ENCODE measurements at regions not wholly inside any gene's neighbourhood (a gene's known extent, or its start where the extent isn't known, plus 50 kb on each side); places are given as distances from the start of the nearest gene placed in this dataset.
"Not testable (repeated sequence)": the region's sequence is repeated elsewhere in the genome, so short reads cannot be mapped to it uniquely, and the experiment has no call there.

- H3K4me1 Mint-ChIP-seq; H3K27me3 Mint-ChIP-seq (ENCODE audit: low read depth in 3 of 3); H3K4me2 ChIP-seq (replicated peaks; ENCODE audit: extremely low read depth, low read length, poor library complexity, severe bottlenecking); H3K36me3 ChIP-seq (replicated peaks in 1 of 2; ENCODE audit: control insufficient read depth in 1 of 2, insufficient read depth in 2 of 2, low read length in 2 of 2); DNase-seq; H3K9ac ChIP-seq (ENCODE audit: insufficient read depth, low read length, poor library complexity, severe bottlenecking); H3K4me3 Mint-ChIP-seq; H3K79me2 ChIP-seq (ENCODE audit: insufficient read depth, low read length); H3K4me1 ChIP-seq (ENCODE audit: control insufficient read depth in 1 of 2, insufficient read depth in 2 of 2, low read length in 2 of 2); intact Hi-C loops (cut with micrococcal nuclease); H3K27me3 ChIP-seq (ENCODE audit: control insufficient read depth in 2 of 2, insufficient read depth in 2 of 2, low read length in 2 of 2); H3K4me3 ChIP-seq (replicated peaks in 1 of 3; ENCODE audit: low read depth in 2 of 3, low read length in 3 of 3); H3K27ac Mint-ChIP-seq; H2AFZ ChIP-seq (ENCODE audit: insufficient read depth, low read depth, low read length, poor library complexity, severe bottlenecking); H4K20me1 ChIP-seq (ENCODE audit: insufficient read depth, low read length); H3K27ac ChIP-seq (ENCODE audit: low read depth in 1 of 2, low read length in 2 of 2); H3K36me3 Mint-ChIP-seq: not testable (repeated sequence)
- H3K9me3 ChIP-seq (replicated peaks in 1 of 2; ENCODE audit: control insufficient read depth in 1 of 2, insufficient read depth in 1 of 2, low read length in 2 of 2): peaks cover 6 to 17% of the 10 kb centered on the region in 2 donors
- peaks cover 2 to 13% (median 6%) of the 10 kb centered on the region in 7 donors for H3K9me3 Mint-ChIP-seq
- TF ChIP-seq CTCF (IDR thresholded peaks at IDR 0.05): peak; percentile 26
- WGBS (ENCODE audit: insufficient coverage): 0% methylated on average over 1 of the region's 6 CpGs
These were observed 2199.5 kb upstream of the DEFB115 start for GRCh38 chr20:29057866-29058484.

GRCh38 chr20:29062451-29062850 lies 2195.0 kb upstream of the DEFB115 start:
- H2AFZ ChIP-seq (ENCODE audit: insufficient read depth, low read depth, low read length, poor library complexity, severe bottlenecking); H3K4me3 Mint-ChIP-seq; H3K27ac Mint-ChIP-seq; H3K4me3 ChIP-seq (replicated peaks in 1 of 3; ENCODE audit: low read depth in 2 of 3, low read length in 3 of 3); H3K4me1 Mint-ChIP-seq; H3K27ac ChIP-seq (ENCODE audit: low read depth in 1 of 2, low read length in 2 of 2); H4K20me1 ChIP-seq (ENCODE audit: insufficient read depth, low read length); H3K36me3 Mint-ChIP-seq; H3K4me1 ChIP-seq (ENCODE audit: control insufficient read depth in 1 of 2, insufficient read depth in 2 of 2, low read length in 2 of 2); DNase-seq; H3K36me3 ChIP-seq (replicated peaks in 1 of 2; ENCODE audit: control insufficient read depth in 1 of 2, insufficient read depth in 2 of 2, low read length in 2 of 2); intact Hi-C loops (cut with micrococcal nuclease); H3K27me3 ChIP-seq (ENCODE audit: control insufficient read depth in 2 of 2, insufficient read depth in 2 of 2, low read length in 2 of 2); H3K9ac ChIP-seq (ENCODE audit: insufficient read depth, low read length, poor library complexity, severe bottlenecking); H3K4me2 ChIP-seq (replicated peaks; ENCODE audit: extremely low read depth, low read length, poor library complexity, severe bottlenecking); H3K79me2 ChIP-seq (ENCODE audit: insufficient read depth, low read length); H3K27me3 Mint-ChIP-seq (ENCODE audit: low read depth in 3 of 3): not testable (repeated sequence)
- peaks cover 2 to 22% (median 14%) of the 10 kb centered on the region in 7 donors for H3K9me3 Mint-ChIP-seq
- peaks cover 10 to 24% of the 10 kb centered on the region in 2 donors for H3K9me3 ChIP-seq (replicated peaks in 1 of 2; ENCODE audit: control insufficient read depth in 1 of 2, insufficient read depth in 1 of 2, low read length in 2 of 2)
- 75% methylated on average over 10 of the region's 11 CpGs for WGBS (ENCODE audit: insufficient coverage)

- H3K9me3 Mint-ChIP-seq: peaks cover 9 to 20% (median 14%) of the 10 kb centered on the region in 7 donors
- H3K4me1 Mint-ChIP-seq; H3K4me3 Mint-ChIP-seq; H3K27ac ChIP-seq (ENCODE audit: low read depth in 1 of 2, low read length in 2 of 2); intact Hi-C loops (cut with micrococcal nuclease); DNase-seq; H4K20me1 ChIP-seq (ENCODE audit: insufficient read depth, low read length); H3K27ac Mint-ChIP-seq; H3K27me3 ChIP-seq (ENCODE audit: control insufficient read depth in 2 of 2, insufficient read depth in 2 of 2, low read length in 2 of 2); H3K4me2 ChIP-seq (replicated peaks; ENCODE audit: extremely low read depth, low read length, poor library complexity, severe bottlenecking); H2AFZ ChIP-seq (ENCODE audit: insufficient read depth, low read depth, low read length, poor library complexity, severe bottlenecking); H3K36me3 Mint-ChIP-seq; H3K4me3 ChIP-seq (replicated peaks in 1 of 3; ENCODE audit: low read depth in 2 of 3, low read length in 3 of 3); H3K9ac ChIP-seq (ENCODE audit: insufficient read depth, low read length, poor library complexity, severe bottlenecking); H3K79me2 ChIP-seq (ENCODE audit: insufficient read depth, low read length); H3K4me1 ChIP-seq (ENCODE audit: control insufficient read depth in 1 of 2, insufficient read depth in 2 of 2, low read length in 2 of 2); H3K27me3 Mint-ChIP-seq (ENCODE audit: low read depth in 3 of 3); H3K36me3 ChIP-seq (replicated peaks in 1 of 2; ENCODE audit: control insufficient read depth in 1 of 2, insufficient read depth in 2 of 2, low read length in 2 of 2): not testable (repeated sequence)
- WGBS (ENCODE audit: insufficient coverage): no CpG with 5 or more reads among the region's 1 CpG
- H3K9me3 ChIP-seq (replicated peaks in 1 of 2; ENCODE audit: control insufficient read depth in 1 of 2, insufficient read depth in 1 of 2, low read length in 2 of 2): peaks cover 10 to 22% of the 10 kb centered on the region in 2 donors
These were observed 2191.1 kb upstream of the DEFB115 start for GRCh38 chr20:29066341-29066740.

GRCh38 chr20:29073640-29074039 lies 2183.8 kb upstream of the DEFB115 start:
- H4K20me1 ChIP-seq (ENCODE audit: insufficient read depth, low read length); H3K4me1 Mint-ChIP-seq; H3K27me3 ChIP-seq (ENCODE audit: control insufficient read depth in 2 of 2, insufficient read depth in 2 of 2, low read length in 2 of 2); H3K79me2 ChIP-seq (ENCODE audit: insufficient read depth, low read length); H3K36me3 ChIP-seq (replicated peaks in 1 of 2; ENCODE audit: control insufficient read depth in 1 of 2, insufficient read depth in 2 of 2, low read length in 2 of 2); H3K9ac ChIP-seq (ENCODE audit: insufficient read depth, low read length, poor library complexity, severe bottlenecking); H3K27ac ChIP-seq (ENCODE audit: low read depth in 1 of 2, low read length in 2 of 2); intact Hi-C loops (cut with micrococcal nuclease); H3K27me3 Mint-ChIP-seq (ENCODE audit: low read depth in 3 of 3); H3K4me2 ChIP-seq (replicated peaks; ENCODE audit: extremely low read depth, low read length, poor library complexity, severe bottlenecking); DNase-seq; H3K4me3 ChIP-seq (replicated peaks in 1 of 3; ENCODE audit: low read depth in 2 of 3, low read length in 3 of 3); H3K4me1 ChIP-seq (ENCODE audit: control insufficient read depth in 1 of 2, insufficient read depth in 2 of 2, low read length in 2 of 2); H2AFZ ChIP-seq (ENCODE audit: insufficient read depth, low read depth, low read length, poor library complexity, severe bottlenecking); H3K4me3 Mint-ChIP-seq; H3K36me3 Mint-ChIP-seq: not testable (repeated sequence)
- Mint-ChIP-seq H3K27ac (peak overlapping the region in 1 of 7 donors; percentile 19), H3K9me3 (peaks cover 0 to 14% (median 8%) of the 10 kb centered on the region in 7 donors)
- 69% methylated on average over 6 of the region's 8 CpGs for WGBS (ENCODE audit: insufficient coverage)
- peaks cover 8 to 16% of the 10 kb centered on the region in 2 donors for H3K9me3 ChIP-seq (replicated peaks in 1 of 2; ENCODE audit: control insufficient read depth in 1 of 2, insufficient read depth in 1 of 2, low read length in 2 of 2)

Data from CD14-positive monocyte (primary cell).